ENCODE measurements at regions not wholly inside any gene's neighbourhood (a gene's known extent, or its start where the extent isn't known, plus 50 kb on each side); places are given as distances from the start of the nearest gene placed in this dataset.
A peak's percentile ranks its signal among the peaks of the same experiment; 100 is the strongest.

DNA sequence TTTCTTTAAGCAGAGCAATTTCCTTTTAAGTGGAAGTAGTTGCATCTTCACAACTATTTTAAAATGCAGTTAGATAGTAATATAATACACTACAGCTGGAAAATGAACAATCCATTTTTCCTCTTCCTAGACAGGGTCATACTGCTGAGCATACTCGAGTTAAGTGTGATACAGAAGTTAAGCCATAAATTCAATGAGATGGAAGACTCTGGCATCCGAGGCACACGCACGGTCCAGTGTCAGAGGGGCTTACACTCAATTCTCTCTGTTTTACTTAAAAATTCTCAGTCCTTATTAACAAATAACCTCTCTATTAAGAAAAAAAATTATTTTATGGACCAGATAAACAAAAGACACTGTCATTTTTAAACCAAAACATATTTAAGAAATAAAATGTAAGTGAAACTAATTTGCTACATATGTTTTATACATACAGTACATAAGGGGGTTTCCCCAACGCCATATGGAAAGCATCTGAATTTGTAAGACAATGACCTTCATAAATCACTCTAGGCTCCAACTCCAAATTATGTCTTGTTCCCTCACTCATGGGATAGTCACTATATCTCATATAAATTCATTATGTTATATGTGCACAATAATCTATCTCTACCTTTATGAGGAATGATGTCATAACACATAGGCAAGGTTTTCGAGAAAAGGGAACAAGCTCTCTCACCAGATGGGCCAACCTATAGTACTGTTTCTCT lies 315.3 kb downstream of the PAPSS1 start:
- no peak overlapping the region for H3K4me3 ChIP-seq
- intact Hi-C loops (cut with DNase I; ENCODE audit: low total_unique reads) (no loop called here), in situ Hi-C loops (cut with MboI; ENCODE audit: low sequenced_read_pairs in 4 of 4) (no loop called here)
- DNase-seq = no peak
- no peak for TF ChIP-seq POLR2A (IDR thresholded peaks at IDR 0.05)
- TF ChIP-seq, protein P1, sequence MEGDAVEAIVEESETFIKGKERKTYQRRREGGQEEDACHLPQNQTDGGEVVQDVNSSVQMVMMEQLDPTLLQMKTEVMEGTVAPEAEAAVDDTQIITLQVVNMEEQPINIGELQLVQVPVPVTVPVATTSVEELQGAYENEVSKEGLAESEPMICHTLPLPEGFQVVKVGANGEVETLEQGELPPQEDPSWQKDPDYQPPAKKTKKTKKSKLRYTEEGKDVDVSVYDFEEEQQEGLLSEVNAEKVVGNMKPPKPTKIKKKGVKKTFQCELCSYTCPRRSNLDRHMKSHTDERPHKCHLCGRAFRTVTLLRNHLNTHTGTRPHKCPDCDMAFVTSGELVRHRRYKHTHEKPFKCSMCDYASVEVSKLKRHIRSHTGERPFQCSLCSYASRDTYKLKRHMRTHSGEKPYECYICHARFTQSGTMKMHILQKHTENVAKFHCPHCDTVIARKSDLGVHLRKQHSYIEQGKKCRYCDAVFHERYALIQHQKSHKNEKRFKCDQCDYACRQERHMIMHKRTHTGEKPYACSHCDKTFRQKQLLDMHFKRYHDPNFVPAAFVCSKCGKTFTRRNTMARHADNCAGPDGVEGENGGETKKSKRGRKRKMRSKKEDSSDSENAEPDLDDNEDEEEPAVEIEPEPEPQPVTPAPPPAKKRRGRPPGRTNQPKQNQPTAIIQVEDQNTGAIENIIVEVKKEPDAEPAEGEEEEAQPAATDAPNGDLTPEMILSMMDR (IDR thresholded peaks at IDR 0.05 in 4 of 5, conservative IDR thresholded peaks at IDR 0.05 in 1 of 5) = no peak
- no peaks in the 10 kb centered on the region for H3K27me3 ChIP-seq
- ATAC-seq = no peak
- no peaks in the 10 kb centered on the region for H3K36me3 ChIP-seq
- H3K4me1 ChIP-seq = no peaks in the 10 kb centered on the region
- H3K27ac ChIP-seq = no peak overlapping the region
- H3K9me3 ChIP-seq = no peaks in the 10 kb centered on the region

DNA sequence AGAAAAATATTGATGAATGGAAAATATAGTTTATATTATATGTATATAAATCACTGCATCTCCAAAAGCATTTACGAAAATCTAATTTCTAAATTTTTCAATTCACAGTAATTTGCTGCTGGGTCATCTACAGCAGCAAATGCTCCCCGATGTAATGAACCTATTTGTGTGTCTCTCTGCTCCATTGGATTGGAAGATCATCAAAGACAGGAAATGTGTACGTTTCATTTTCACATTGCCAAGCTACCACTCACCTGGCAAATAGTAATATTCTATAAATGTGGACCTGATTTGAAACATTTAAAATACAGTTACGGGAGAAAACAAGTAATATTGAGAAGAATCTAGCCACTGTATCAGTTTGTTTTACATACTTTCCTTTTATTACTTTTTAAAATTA lies 317.7 kb downstream of the PAPSS1 start:
- intact Hi-C loops (cut with DNase I; ENCODE audit: low total_unique reads) = no loop called here
- TF ChIP-seq, protein P1 (IDR thresholded peaks at IDR 0.05 in 4 of 5, conservative IDR thresholded peaks at IDR 0.05 in 1 of 5) = no peak
- no peak for TF ChIP-seq POLR2A (IDR thresholded peaks at IDR 0.05)
- no peaks in the 10 kb centered on the region for H3K9me3 ChIP-seq
- no peaks in the 10 kb centered on the region for H3K27me3 ChIP-seq
- DNase-seq (no peak), ATAC-seq (no peak)
- no peak overlapping the region for H3K27ac ChIP-seq
- H3K36me3 ChIP-seq = no peaks in the 10 kb centered on the region
- H3K4me1 ChIP-seq = no peaks in the 10 kb centered on the region
- H3K4me3 ChIP-seq = no peak overlapping the region
- in situ Hi-C loops (cut with MboI; ENCODE audit: low sequenced_read_pairs in 4 of 4) = no loop called here

DNA sequence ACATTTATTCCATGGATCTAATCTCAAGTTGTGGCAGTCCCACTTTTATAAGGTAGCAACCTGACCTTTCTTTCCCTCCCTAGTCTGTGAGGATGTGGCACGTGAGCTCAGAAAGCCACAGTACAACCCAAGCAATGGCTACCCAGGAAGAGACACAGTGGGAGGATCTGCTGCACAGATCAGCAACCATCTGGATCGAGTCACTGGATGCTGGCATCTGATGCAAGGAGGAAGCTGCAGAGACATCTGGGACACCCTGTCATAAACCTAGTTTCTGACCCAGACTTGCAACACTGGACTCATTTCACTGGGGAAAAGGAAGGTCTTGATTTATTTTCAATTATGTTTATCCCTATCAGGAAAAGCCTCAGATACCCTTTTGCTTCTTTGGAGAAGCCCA lies 327.1 kb downstream of the PAPSS1 start:
- in situ Hi-C loops (cut with MboI; ENCODE audit: low sequenced_read_pairs in 4 of 4) (no loop called here), intact Hi-C loops (cut with DNase I; ENCODE audit: low total_unique reads) (no loop called here)
- no peak for TF ChIP-seq POLR2A (IDR thresholded peaks at IDR 0.05)
- TF ChIP-seq, protein P1 (IDR thresholded peaks at IDR 0.05 in 4 of 5, conservative IDR thresholded peaks at IDR 0.05 in 1 of 5) = no peak
- Histone ChIP-seq H3K27ac (no peak overlapping the region), H3K4me3 (no peak overlapping the region), H3K4me1 (no peaks in the 10 kb centered on the region), H3K36me3 (no peaks in the 10 kb centered on the region), H3K27me3 (no peaks in the 10 kb centered on the region), H3K9me3 (no peaks in the 10 kb centered on the region)
- peak in 1 of 2 donors; percentile 84 for ATAC-seq
- peak; percentile 18 to 60 for DNase-seq

DNA sequence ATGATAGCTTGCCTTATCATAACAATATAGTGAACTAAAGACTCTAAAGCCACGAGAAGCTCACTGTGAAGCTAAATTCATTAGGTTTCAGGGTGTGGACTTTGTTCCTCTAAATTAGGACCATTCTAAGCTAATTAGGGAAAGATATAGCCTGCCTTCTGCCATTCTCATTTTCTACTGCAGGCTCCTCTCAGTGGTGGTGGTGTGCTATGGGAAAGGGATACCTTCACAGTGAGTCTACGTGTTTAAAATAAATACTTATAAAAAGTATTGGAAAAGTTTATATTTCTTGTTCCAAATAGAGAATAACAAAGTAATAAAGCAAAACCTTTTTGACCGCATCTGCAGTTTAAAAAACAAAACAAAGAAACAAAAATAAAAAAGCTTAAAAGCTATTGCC lies 327.7 kb downstream of the PAPSS1 start:
- in situ Hi-C loops (cut with MboI; ENCODE audit: low sequenced_read_pairs in 4 of 4) (no loop called here), intact Hi-C loops (cut with DNase I; ENCODE audit: low total_unique reads) (no loop called here)
- Histone ChIP-seq H3K9me3 (no peaks in the 10 kb centered on the region), H3K27me3 (no peaks in the 10 kb centered on the region), H3K36me3 (no peaks in the 10 kb centered on the region), H3K27ac (no peak overlapping the region), H3K4me1 (no peaks in the 10 kb centered on the region), H3K4me3 (no peak overlapping the region)
- no peak for ATAC-seq
- no peak for DNase-seq
- TF ChIP-seq, protein P1 (IDR thresholded peaks at IDR 0.05 in 4 of 5, conservative IDR thresholded peaks at IDR 0.05 in 1 of 5) = no peak
- TF ChIP-seq POLR2A (IDR thresholded peaks at IDR 0.05) = no peak

DNA sequence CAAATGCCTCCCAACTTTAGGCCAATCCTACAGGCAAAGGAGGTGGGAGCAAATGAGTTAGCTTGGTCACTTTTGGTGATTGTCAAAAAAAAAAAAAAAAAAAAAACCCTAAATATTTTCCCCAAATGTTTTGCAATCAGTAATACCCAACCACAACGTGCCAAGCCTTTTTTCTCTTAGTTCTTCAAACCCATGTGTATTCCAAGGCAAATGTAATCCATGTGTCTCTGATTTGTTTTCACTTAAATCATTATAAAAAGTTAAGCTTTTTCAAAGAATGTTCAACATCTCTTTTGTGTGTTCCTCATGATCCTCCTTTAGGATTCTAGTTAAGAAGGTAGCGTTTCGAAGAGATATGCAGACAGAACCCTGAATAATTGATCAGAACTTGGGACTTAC lies 328.4 kb downstream of the PAPSS1 start:
- ATAC-seq (peak in 1 of 2 donors; percentile 44), DNase-seq (no peak)
- no peaks in the 10 kb centered on the region for H3K4me1 ChIP-seq
- intact Hi-C loops (cut with DNase I; ENCODE audit: low total_unique reads) = no loop called here
- H3K4me3 ChIP-seq = no peak overlapping the region
- no peaks in the 10 kb centered on the region for H3K36me3 ChIP-seq
- no peaks in the 10 kb centered on the region for H3K27me3 ChIP-seq
- H3K27ac ChIP-seq = no peak overlapping the region
- in situ Hi-C loops (cut with MboI; ENCODE audit: low sequenced_read_pairs in 4 of 4) = no loop called here
- H3K9me3 ChIP-seq = no peaks in the 10 kb centered on the region
- TF ChIP-seq, protein P1 (IDR thresholded peaks at IDR 0.05 in 4 of 5, conservative IDR thresholded peaks at IDR 0.05 in 1 of 5) = no peak
- TF ChIP-seq POLR2A (IDR thresholded peaks at IDR 0.05) = no peak

Measured in gastrocnemius medialis (tissue), 4 donors.